ENCODE measurements at regions not wholly inside any gene's neighbourhood (a gene's known extent, or its start where the extent isn't known, plus 50 kb on each side); places are given as distances from the start of the nearest gene placed in this dataset.

DNA sequence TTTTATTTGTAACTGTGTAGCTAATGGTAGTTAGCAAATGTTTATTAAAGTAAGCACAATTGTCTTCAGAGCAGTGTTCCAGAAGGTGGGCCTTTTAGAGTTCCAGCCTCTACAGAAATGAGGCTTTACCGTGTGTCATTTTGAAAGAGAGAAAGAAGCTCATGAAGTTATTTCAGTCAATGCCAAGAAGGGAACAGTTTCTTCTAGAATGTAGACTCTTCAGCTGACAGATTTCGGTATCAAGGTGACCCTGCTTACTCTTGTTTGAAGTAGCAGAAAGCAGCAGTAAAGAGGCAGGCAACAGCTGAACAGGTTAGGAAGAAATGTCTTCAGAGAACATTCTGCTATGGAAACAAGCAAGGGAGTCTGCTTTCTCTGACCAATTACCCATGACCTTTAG, 93.6 kb downstream of the TASL start:
- TF ChIP-seq EHF (CRISPR knock-in tag; IDR thresholded peaks at IDR 0.05) (no peak), ZSCAN20 (CRISPR knock-in tag; IDR thresholded peaks at IDR 0.05) (no peak), BHLHE40 (IDR thresholded peaks at IDR 0.05; ENCODE audit: low read depth, low read length) (no peak), FOXS1 (CRISPR knock-in tag; IDR thresholded peaks at IDR 0.05) (no peak)
- TF ChIP-seq, protein P1, sequence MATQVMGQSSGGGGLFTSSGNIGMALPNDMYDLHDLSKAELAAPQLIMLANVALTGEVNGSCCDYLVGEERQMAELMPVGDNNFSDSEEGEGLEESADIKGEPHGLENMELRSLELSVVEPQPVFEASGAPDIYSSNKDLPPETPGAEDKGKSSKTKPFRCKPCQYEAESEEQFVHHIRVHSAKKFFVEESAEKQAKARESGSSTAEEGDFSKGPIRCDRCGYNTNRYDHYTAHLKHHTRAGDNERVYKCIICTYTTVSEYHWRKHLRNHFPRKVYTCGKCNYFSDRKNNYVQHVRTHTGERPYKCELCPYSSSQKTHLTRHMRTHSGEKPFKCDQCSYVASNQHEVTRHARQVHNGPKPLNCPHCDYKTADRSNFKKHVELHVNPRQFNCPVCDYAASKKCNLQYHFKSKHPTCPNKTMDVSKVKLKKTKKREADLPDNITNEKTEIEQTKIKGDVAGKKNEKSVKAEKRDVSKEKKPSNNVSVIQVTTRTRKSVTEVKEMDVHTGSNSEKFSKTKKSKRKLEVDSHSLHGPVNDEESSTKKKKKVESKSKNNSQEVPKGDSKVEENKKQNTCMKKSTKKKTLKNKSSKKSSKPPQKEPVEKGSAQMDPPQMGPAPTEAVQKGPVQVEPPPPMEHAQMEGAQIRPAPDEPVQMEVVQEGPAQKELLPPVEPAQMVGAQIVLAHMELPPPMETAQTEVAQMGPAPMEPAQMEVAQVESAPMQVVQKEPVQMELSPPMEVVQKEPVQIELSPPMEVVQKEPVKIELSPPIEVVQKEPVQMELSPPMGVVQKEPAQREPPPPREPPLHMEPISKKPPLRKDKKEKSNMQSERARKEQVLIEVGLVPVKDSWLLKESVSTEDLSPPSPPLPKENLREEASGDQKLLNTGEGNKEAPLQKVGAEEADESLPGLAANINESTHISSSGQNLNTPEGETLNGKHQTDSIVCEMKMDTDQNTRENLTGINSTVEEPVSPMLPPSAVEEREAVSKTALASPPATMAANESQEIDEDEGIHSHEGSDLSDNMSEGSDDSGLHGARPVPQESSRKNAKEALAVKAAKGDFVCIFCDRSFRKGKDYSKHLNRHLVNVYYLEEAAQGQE (IDR thresholded peaks at IDR 0.05) = no peak
- no peaks in the 10 kb centered on the region for H3K4me1 ChIP-seq
- FAIRE-seq = no peak
- no peak for ATAC-seq
- no peak overlapping the region for H3K27ac ChIP-seq
- ChIA-PET POLR2A (no interaction called here), CTCF (interaction anchor here (1.0 kb wide), 1 partner anchor 21 kb away, joined by 3 read pairs; no protein-coding TSS in a partner anchor)
- H3K9me3 ChIP-seq = no peaks in the 10 kb centered on the region
- H3K4me3 ChIP-seq = no peak overlapping the region
- WGBS (ENCODE audit: missing lambda C conversion rate) = 55% methylated on average over 2 of the region's 2 CpGs
- H3K4me2 ChIP-seq = no peak overlapping the region
- DNase-seq (ENCODE audit: low read depth in 1 of 2, low spot score in 1 of 2) = no peak

DNA sequence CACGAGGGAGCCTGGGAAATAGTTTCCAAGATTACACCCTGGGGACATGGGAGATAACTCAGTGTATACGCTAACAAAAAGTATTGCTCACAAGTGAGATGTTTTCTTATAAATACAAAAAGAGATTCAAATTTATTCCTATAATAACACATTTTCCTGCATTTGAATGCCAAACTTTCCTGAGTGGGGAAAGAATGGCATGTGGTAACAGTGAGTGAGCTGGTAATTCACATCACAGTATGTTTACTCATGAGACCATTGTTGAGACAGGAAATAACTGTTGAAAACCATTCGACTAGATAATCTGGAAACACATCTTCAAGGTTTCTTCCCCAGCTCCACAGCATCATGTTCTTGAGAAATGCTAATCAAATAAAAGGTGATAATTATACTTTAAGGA, 109.1 kb downstream of the TASL start:
- no peaks in the 10 kb centered on the region for H3K9me3 ChIP-seq
- 32% methylated on average over 3 of the region's 3 CpGs for WGBS (ENCODE audit: missing lambda C conversion rate)
- ATAC-seq = no peak
- POLR2A ChIA-PET = no interaction called here
- CTCF ChIA-PET = no interaction called here
- FAIRE-seq = no peak
- H3K4me3 ChIP-seq = no peak overlapping the region
- no peak for TF ChIP-seq ZNF302 (CRISPR knock-in tag; IDR thresholded peaks at IDR 0.05)
- H3K4me1 ChIP-seq = no peaks in the 10 kb centered on the region
- DNase-seq (ENCODE audit: low read depth in 1 of 2, low spot score in 1 of 2) = no peak
- no peak overlapping the region for H3K27ac ChIP-seq
- no peak overlapping the region for H3K4me2 ChIP-seq

All from A549 (cell line).